Astrocyte of the spinal cord (primary cell): ENCODE measurements at regions not wholly inside any gene's neighbourhood (a gene's known extent, or its start where the extent isn't known, plus 50 kb on each side); places are given as distances from the start of the nearest gene placed in this dataset.

Experiments
- DNase-seq: peaks from one replicate; pipeline ENCODE4 v3.0.0; 2011; ENCODE audit warnings: low read depth, low spot score
- H3K4me3 ChIP-seq: 2 replicates; pipeline ENCODE4 v1.5.1; 2011; ENCODE audit warnings: low read depth, mild to moderate bottlenecking, low read length, moderate library complexity
- CTCF ChIP-seq: IDR thresholded peaks from 2 replicates; pipeline ENCODE4 v1.5.1; 2012; ENCODE audit warnings: low read depth, mild to moderate bottlenecking, low read length, inconsistent platforms
- in situ Hi-C: cut with HindIII; loops from 2 replicates; pipeline ENCODE4 v1.10.0; 2017; ENCODE audit warnings: low sequenced_read_pairs

- H3K4me3 ChIP-seq, result no peak overlapping the region
These were observed 229.3 kb downstream of the ANKRD50 start for GRCh38 chr4:124483048-124483906.

GRCh38 chr4:124484008-124484407, 228.5 kb downstream of the ANKRD50 start:
- H3K4me3 ChIP-seq, result no peak overlapping the region
- TF ChIP-seq CTCF, result no peak
- in situ Hi-C loops, result no loop called here

More at GRCh38 chr4:124483048-124483906, 229.3 kb downstream of the ANKRD50 start:
- DNase-seq, result no peak
- TF ChIP-seq CTCF, result no peak
- in situ Hi-C loops, result no loop called here

DNA sequence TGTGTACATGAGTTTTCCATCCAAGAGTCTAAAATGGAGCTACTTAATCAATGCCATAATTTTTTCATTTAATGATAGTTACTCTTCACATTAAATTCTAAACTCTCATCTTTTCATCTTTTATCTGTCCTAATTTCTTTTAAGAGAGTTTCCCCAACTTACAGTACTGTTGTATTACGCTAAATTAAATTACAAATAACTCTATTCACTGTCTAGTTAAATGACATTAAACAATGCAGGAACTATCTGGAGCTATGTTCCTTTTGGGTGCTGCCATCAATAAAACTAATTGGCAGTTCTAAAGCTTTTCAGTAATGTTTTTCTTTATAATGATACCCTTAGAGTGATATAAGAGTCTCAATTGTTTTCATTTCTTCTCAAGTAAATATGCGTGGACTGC, 227.6 kb downstream of the ANKRD50 start:
- in situ Hi-C loops, result no loop called here
- H3K4me3 ChIP-seq, result no peak overlapping the region
- no peak for TF ChIP-seq CTCF
- no peak for DNase-seq

More at GRCh38 chr4:124484008-124484407, 228.5 kb downstream of the ANKRD50 start:
- DNase-seq, result no peak

GRCh38 chr4:124486423-124486822, 226.1 kb downstream of the ANKRD50 start:
- DNase-seq, result no peak
- no peak overlapping the region for H3K4me3 ChIP-seq
- no peak for TF ChIP-seq CTCF
- in situ Hi-C loops, result no loop called here

GRCh38 chr4:124487651-124488050, 224.9 kb downstream of the ANKRD50 start:
- H3K4me3 ChIP-seq, result no peak overlapping the region
- in situ Hi-C loops, result no loop called here
- no peak for DNase-seq
- TF ChIP-seq CTCF, result no peak

DNA sequence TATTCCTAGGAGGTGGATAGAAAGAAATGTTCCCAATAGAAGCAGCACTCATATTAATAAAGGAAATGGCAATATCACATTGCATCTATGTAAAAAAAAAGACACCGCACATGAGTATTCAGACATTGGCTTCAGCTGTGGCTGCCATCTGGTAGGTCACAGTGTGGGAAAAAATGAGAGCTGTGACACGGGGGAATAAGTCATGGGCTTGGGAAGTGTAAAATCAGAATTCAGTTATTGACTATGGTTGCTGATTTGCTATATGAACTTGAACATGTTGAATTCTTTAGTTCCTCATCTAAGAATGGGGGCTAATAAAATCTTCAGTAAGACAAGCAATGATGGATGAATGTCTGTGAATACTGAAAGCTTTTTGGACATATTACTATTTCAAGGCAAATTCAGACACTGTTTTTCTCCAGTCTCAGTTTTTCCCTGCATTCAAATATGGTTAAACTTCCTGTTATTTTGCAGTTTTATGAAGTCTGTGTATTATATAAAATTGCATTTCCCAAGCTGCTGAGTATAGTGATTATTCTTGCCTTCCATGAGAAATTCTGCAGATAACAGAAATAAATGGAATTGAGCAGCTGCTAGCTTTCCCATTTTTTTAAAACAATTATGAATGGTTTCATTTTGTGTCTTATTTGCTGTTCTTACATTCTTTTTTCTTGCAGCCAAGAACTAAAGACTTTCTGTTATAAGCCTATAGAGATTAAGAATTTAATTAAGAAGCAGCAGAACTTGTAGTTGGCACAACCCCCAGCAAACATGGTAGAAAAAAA, 221.0 kb downstream of the ANKRD50 start:
- DNase-seq, result no peak
- TF ChIP-seq CTCF, result no peak
- H3K4me3 ChIP-seq, result no peak overlapping the region
- in situ Hi-C loops, result no loop called here
